ENCODE measurements at regions not wholly inside any gene's neighbourhood (a gene's known extent, or its start where the extent isn't known, plus 50 kb on each side); places are given as distances from the start of the nearest gene placed in this dataset.

DNA sequence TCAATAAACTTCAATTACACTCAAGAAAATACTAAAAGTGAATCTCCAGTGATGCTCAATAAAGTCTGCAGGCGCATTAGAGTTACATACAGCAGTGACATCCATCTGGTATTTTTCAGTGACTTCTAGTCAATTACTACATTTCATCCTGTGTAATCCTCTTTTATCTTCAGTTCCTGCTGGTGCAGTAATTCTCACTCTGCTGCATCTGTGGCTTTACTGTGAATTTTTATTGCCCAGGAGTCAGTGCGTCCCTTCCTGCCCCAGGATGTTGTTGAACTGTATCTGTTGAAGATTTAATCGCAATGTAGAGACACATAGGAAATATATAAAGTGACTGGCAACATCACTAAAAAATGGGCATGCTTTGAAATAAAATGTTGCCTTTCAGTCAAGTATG lies 196.3 kb upstream of the TMTC4 start:
- Histone ChIP-seq H2AFZ (replicated peaks; ENCODE audit: low read length, poor library complexity) (no peak overlapping the region), H2AK5ac (ENCODE audit: low read depth, low read length) (no peak overlapping the region), H3K4me1 (ENCODE audit: control insufficient read depth, insufficient read depth, low read length) (peaks cover 9% of the 10 kb centered on the region), H3K9ac (ENCODE audit: low read depth, low read length) (no peak overlapping the region), H3K27me3 (ENCODE audit: control insufficient read depth, insufficient read depth, low read length) (no peaks in the 10 kb centered on the region), H3K14ac (replicated peaks; ENCODE audit: low read depth, low read length) (no peak overlapping the region), H3K9me1 (ENCODE audit: insufficient read depth, low read length) (no peaks in the 10 kb centered on the region), H4K20me1 (ENCODE audit: insufficient read depth, low read length) (no peaks in the 10 kb centered on the region), H3K9me3 (ENCODE audit: control insufficient read depth, insufficient read depth, low read length) (peaks cover 8% of the 10 kb centered on the region), H4K5ac (ENCODE audit: low read depth, low read length) (no peak overlapping the region), H2BK20ac (ENCODE audit: low read depth, low read length) (no peak overlapping the region), H3K4me2 (ENCODE audit: low read depth, low read length) (no peak overlapping the region), H3K4me3 (ENCODE audit: insufficient read depth, low read depth, low read length) (no peak overlapping the region), H2BK5ac (ENCODE audit: low read depth, low read length, poor library complexity, severe bottlenecking) (no peak overlapping the region), H3K18ac (ENCODE audit: low read depth, low read length) (no peak overlapping the region), H2AK9ac (replicated peaks; ENCODE audit: low read depth, low read length, poor library complexity) (no peak overlapping the region), H3K79me1 (ENCODE audit: low read depth in 1 of 2, low read length in 2 of 2) (no peaks in the 10 kb centered on the region), H3K27ac (ENCODE audit: insufficient read depth, low read length) (no peak overlapping the region), H3K4ac (ENCODE audit: low read depth, low read length) (no peak overlapping the region), H3K56ac (ENCODE audit: extremely low read depth, insufficient read depth, low read length) (no peak overlapping the region), H4K8ac (ENCODE audit: low read depth in 2 of 2, low read length in 2 of 2) (no peak overlapping the region), H3K23ac (ENCODE audit: low read depth, low read length) (no peak overlapping the region), H2BK15ac (ENCODE audit: low read depth, low read length) (no peak overlapping the region), H2BK120ac (ENCODE audit: low read depth, low read length) (no peak overlapping the region), H3K36me3 (ENCODE audit: control insufficient read depth, insufficient read depth, low read length) (no peaks in the 10 kb centered on the region), H4K91ac (ENCODE audit: insufficient read depth, low read depth, low read length) (no peak overlapping the region)
- dilution Hi-C loops (cut with HindIII; ENCODE audit: low sequenced_read_pairs, unreplicated experiment) = no loop called here
- no TSS peak for BruUV-seq (replicated peaks)
- intact Hi-C loops (cut with micrococcal nuclease) = no loop called here
- TF ChIP-seq, protein P1, sequence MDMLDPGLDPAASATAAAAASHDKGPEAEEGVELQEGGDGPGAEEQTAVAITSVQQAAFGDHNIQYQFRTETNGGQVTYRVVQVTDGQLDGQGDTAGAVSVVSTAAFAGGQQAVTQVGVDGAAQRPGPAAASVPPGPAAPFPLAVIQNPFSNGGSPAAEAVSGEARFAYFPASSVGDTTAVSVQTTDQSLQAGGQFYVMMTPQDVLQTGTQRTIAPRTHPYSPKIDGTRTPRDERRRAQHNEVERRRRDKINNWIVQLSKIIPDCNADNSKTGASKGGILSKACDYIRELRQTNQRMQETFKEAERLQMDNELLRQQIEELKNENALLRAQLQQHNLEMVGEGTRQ (IDR thresholded peaks at IDR 0.05; ENCODE audit: low read depth, low read length) = no peak
- TF ChIP-seq CHD1 (IDR thresholded peaks at IDR 0.05; ENCODE audit: low read depth, low read length) = no peak
- no peak for TF ChIP-seq CEBPB (IDR thresholded peaks at IDR 0.05; ENCODE audit: low read depth, low read length)
- TF ChIP-seq MAFK (IDR thresholded peaks at IDR 0.05; ENCODE audit: low read depth, low read length) = no peak
- TF ChIP-seq MAZ (IDR thresholded peaks at IDR 0.05; ENCODE audit: borderline replicate concordance, low read depth, low read length) = no peak
- TF ChIP-seq RCOR1 (IDR thresholded peaks at IDR 0.05; ENCODE audit: insufficient replicate concordance, low read length) = no peak
- TF ChIP-seq, protein P2, sequence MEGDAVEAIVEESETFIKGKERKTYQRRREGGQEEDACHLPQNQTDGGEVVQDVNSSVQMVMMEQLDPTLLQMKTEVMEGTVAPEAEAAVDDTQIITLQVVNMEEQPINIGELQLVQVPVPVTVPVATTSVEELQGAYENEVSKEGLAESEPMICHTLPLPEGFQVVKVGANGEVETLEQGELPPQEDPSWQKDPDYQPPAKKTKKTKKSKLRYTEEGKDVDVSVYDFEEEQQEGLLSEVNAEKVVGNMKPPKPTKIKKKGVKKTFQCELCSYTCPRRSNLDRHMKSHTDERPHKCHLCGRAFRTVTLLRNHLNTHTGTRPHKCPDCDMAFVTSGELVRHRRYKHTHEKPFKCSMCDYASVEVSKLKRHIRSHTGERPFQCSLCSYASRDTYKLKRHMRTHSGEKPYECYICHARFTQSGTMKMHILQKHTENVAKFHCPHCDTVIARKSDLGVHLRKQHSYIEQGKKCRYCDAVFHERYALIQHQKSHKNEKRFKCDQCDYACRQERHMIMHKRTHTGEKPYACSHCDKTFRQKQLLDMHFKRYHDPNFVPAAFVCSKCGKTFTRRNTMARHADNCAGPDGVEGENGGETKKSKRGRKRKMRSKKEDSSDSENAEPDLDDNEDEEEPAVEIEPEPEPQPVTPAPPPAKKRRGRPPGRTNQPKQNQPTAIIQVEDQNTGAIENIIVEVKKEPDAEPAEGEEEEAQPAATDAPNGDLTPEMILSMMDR (conservative IDR thresholded peaks at IDR 0.05; ENCODE audit: low read depth, low read length) = no peak
- TF ChIP-seq, protein P3, sequence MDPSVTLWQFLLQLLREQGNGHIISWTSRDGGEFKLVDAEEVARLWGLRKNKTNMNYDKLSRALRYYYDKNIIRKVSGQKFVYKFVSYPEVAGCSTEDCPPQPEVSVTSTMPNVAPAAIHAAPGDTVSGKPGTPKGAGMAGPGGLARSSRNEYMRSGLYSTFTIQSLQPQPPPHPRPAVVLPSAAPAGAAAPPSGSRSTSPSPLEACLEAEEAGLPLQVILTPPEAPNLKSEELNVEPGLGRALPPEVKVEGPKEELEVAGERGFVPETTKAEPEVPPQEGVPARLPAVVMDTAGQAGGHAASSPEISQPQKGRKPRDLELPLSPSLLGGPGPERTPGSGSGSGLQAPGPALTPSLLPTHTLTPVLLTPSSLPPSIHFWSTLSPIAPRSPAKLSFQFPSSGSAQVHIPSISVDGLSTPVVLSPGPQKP (IDR thresholded peaks at IDR 0.05; ENCODE audit: borderline replicate concordance, low read depth, low read length) = no peak
- no peak for TF ChIP-seq MXI1 (IDR thresholded peaks at IDR 0.05; ENCODE audit: borderline replicate concordance, low read depth, low read length)
- TF ChIP-seq RAD21 (IDR thresholded peaks at IDR 0.05; ENCODE audit: low read length) = no peak
- TF ChIP-seq RFX5 (IDR thresholded peaks at IDR 0.05; ENCODE audit: low read depth, low read length) = no peak
- no peak for TF ChIP-seq SMC3 (IDR thresholded peaks at IDR 0.05; ENCODE audit: low read depth, low read length)
- TF ChIP-seq POLR2A (IDR thresholded peaks at IDR 0.05; ENCODE audit: low read depth, low read length) = no peak
- TF ChIP-seq FOS (IDR thresholded peaks at IDR 0.05; ENCODE audit: low read depth, low read length) = no peak
- TF ChIP-seq BHLHE40 (IDR thresholded peaks at IDR 0.05; ENCODE audit: low read depth, low read length) = no peak
- no peak for TF ChIP-seq NFE2L2 (IDR thresholded peaks at IDR 0.05; ENCODE audit: low read depth, low read length)
- ATAC-seq (ENCODE audit: low read depth) = no peak
- POLR2A ChIA-PET (ENCODE audit: unreplicated experiment) = no interaction called here
- in situ Hi-C loops (cut with MboI; ENCODE audit: low sequenced_read_pairs) = no loop called here
- DNase-seq = no peak
- WGBS, 2 experiments (ENCODE audit: extremely low coverage in 2 of 2, insufficient read length in 1 of 2) = no CpG with 5 or more reads among the region's 3 CpGs
- CTCF ChIA-PET = no interaction called here
